ENCODE measurements at regions not wholly inside any gene's neighbourhood (a gene's known extent, or its start where the extent isn't known, plus 50 kb on each side); places are given as distances from the start of the nearest gene placed in this dataset.

DNA sequence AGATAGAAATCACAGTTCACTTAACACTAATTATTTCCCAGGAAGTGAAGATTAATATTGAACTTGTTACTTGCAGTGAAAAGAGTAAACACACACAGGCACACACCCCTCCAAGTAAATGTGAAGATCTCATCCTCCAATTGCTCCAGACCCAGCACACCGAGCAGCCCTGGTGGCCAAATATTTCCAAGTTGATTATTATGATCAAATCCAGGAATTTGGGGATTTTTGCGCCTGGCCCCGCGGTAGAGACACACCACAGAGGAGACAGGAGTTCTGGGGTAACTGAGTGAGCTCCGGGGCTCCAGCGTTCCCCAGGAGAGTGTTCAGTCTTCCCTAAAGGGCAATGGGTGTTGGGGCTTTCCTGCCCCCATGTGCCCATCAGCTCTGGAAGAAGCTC, 431.5 kb downstream of the BCL11B start:
- TF ChIP-seq, protein P1, sequence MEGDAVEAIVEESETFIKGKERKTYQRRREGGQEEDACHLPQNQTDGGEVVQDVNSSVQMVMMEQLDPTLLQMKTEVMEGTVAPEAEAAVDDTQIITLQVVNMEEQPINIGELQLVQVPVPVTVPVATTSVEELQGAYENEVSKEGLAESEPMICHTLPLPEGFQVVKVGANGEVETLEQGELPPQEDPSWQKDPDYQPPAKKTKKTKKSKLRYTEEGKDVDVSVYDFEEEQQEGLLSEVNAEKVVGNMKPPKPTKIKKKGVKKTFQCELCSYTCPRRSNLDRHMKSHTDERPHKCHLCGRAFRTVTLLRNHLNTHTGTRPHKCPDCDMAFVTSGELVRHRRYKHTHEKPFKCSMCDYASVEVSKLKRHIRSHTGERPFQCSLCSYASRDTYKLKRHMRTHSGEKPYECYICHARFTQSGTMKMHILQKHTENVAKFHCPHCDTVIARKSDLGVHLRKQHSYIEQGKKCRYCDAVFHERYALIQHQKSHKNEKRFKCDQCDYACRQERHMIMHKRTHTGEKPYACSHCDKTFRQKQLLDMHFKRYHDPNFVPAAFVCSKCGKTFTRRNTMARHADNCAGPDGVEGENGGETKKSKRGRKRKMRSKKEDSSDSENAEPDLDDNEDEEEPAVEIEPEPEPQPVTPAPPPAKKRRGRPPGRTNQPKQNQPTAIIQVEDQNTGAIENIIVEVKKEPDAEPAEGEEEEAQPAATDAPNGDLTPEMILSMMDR (IDR thresholded peaks at IDR 0.05), result no peak
- TF ChIP-seq POLR2AphosphoS5 (IDR thresholded peaks at IDR 0.05) (no peak), POLR2A (IDR thresholded peaks at IDR 0.05) (no peak), EP300 (IDR thresholded peaks at IDR 0.05) (no peak)
